Smooth muscle cell (in vitro differentiated cells): ENCODE measurements at regions not wholly inside any gene's neighbourhood (a gene's known extent, or its start where the extent isn't known, plus 50 kb on each side); places are given as distances from the start of the nearest gene placed in this dataset. TPM values are rescaled to one million over a fixed set of nuclear protein-coding genes. Genes with fewer than 3 reads are reported as not detected.

Source experiments
- DNase-seq: peaks from one replicate; lab custom pipeline; 2025; ENCODE audit not compliant: unreplicated experiment; lab: John Stamatoyannopoulos, UW
- H2AFZ ChIP-seq: fragments of 200-600 bp; sonication (generic); 2 replicates; pipeline ENCODE4 v1.6.0; 2016; ENCODE audit warnings: antibody characterized with exemption, low read depth, mild to moderate bottlenecking
- H3F3A ChIP-seq: fragments of 200-600 bp; sonication (generic); 2 replicates; pipeline ENCODE4 v1.6.0; 2017; ENCODE audit warnings: antibody characterized with exemption, low read depth
- H3K27ac ChIP-seq: fragments of 200-600 bp; sonication (generic); 2 replicates; pipeline ENCODE4 v1.5.1; 2016; ENCODE audit warnings: low read depth, mild to moderate bottlenecking
- H3K27me3 ChIP-seq: fragments of 200-600 bp; sonication (generic); 2 replicates; pipeline ENCODE4 v1.6.1; 2016; ENCODE audit warnings: low read depth, mild to moderate bottlenecking
- H3K36me3 ChIP-seq: fragments of 200-600 bp; sonication (generic); 2 replicates; pipeline ENCODE4 v1.5.1; 2016; ENCODE audit warnings: low read depth
- H3K4me1 ChIP-seq: fragments of 200-600 bp; sonication (generic); 2 replicates; pipeline ENCODE4 v1.5.1; 2016; ENCODE audit warnings: low read depth
- H3K4me2 ChIP-seq: fragments of 200-600 bp; sonication (generic); 2 replicates; pipeline ENCODE4 v1.6.0; 2016; ENCODE audit warnings: mild to moderate bottlenecking
- H3K4me3 ChIP-seq: fragments of 200-600 bp; sonication (generic); 2 replicates; pipeline ENCODE4 v1.5.1; 2016; ENCODE audit warnings: mild to moderate bottlenecking
- H3K79me2 ChIP-seq: fragments of 200-600 bp; sonication (generic); 2 replicates; pipeline ENCODE4 v1.6.0; 2016; ENCODE audit warnings: low read depth, mild to moderate bottlenecking
- H3K9ac ChIP-seq: fragments of 200-600 bp; sonication (generic); 2 replicates; pipeline ENCODE4 v1.6.0; 2016; ENCODE audit warnings: low read depth
- H3K9me3 ChIP-seq: fragments of 200-600 bp; sonication (generic); replicated peaks from 2 replicates; pipeline ENCODE4 v1.5.1; 2016; ENCODE audit warnings: low read depth
- H4K20me1 ChIP-seq: fragments of 200-600 bp; sonication (generic); 2 replicates; pipeline ENCODE4 v1.6.0; 2016; ENCODE audit warnings: low read depth
- WGBS: methylation state at CpG from one replicate; pipeline ENCODE4 v1.1.7; 2016; ENCODE audit warnings: low lambda C conversion rate; 5-methylcytosine and 5-hydroxymethylcytosine counted together
- small RNA-seq: library from RNA; depleted of rRNA; stranded (forward); fragments of <200 nt; gene quantifications from one replicate; pipeline ENCODE3, GENCODE V24; 2014
- TF ChIP-seq, protein P1 (sequence below): fragments of 200-600 bp; sonication (generic); IDR thresholded peaks from 2 replicates; pipeline ENCODE4 v1.5.1; 2017; ENCODE audit warnings: borderline replicate concordance, mild to moderate bottlenecking, antibody characterized with exemption; ENCODE audit not compliant: insufficient read depth, poor library complexity, severe bottlenecking

DNA sequence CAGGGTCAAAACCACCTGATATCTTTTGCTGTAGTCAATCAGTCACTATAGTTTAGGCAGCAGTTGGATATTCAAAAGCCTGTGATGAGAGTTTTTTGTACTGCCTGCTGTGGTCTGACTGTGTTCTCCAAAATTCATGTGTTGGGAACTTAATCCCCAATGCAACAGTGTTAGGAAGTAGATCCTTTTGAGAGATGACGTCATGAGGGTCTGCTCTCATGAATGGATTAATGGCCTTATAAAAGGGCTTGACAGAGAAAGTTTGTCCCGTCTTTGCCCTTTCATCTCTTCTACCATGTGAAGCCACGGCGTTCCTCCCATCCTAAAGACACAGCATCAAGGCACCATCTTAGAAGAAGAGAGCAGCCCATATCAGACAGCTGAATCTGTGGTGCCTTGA lies 50.8 kb upstream of the PDE3A start:
- H3K79me2 ChIP-seq: no peaks in the 10 kb centered on the region

More for the DNA sequence above, 50.8 kb upstream of the PDE3A start:
- WGBS: 65% methylated on average over 4 of the region's 4 CpGs
- Histone ChIP-seq H3K36me3 (no peaks in the 10 kb centered on the region), H2AFZ (no peak overlapping the region), H3K9me3 (no peaks in the 10 kb centered on the region), H3F3A (no peaks in the 10 kb centered on the region), H3K4me2 (no peak overlapping the region), H3K9ac (no peak overlapping the region), H3K27ac (no peak overlapping the region), H3K4me3 (no peak overlapping the region), H4K20me1 (no peaks in the 10 kb centered on the region), H3K4me1 (no peaks in the 10 kb centered on the region), H3K27me3 (no peaks in the 10 kb centered on the region)
- TF ChIP-seq, protein P1, sequence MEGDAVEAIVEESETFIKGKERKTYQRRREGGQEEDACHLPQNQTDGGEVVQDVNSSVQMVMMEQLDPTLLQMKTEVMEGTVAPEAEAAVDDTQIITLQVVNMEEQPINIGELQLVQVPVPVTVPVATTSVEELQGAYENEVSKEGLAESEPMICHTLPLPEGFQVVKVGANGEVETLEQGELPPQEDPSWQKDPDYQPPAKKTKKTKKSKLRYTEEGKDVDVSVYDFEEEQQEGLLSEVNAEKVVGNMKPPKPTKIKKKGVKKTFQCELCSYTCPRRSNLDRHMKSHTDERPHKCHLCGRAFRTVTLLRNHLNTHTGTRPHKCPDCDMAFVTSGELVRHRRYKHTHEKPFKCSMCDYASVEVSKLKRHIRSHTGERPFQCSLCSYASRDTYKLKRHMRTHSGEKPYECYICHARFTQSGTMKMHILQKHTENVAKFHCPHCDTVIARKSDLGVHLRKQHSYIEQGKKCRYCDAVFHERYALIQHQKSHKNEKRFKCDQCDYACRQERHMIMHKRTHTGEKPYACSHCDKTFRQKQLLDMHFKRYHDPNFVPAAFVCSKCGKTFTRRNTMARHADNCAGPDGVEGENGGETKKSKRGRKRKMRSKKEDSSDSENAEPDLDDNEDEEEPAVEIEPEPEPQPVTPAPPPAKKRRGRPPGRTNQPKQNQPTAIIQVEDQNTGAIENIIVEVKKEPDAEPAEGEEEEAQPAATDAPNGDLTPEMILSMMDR: no peak
- no peak for DNase-seq

Small RNA genes lying in the stretch of these regions (small RNA-seq; reads per million reads assigned to genes)
- gene RNU1-146P: not detected
